ENCODE measurements at regions not wholly inside any gene's neighbourhood (a gene's known extent, or its start where the extent isn't known, plus 50 kb on each side); places are given as distances from the start of the nearest gene placed in this dataset.
A peak's percentile ranks its signal among the peaks of the same experiment; 100 is the strongest.

GRCh38 chr2:2733818-2734217 is 402.7 kb upstream of the MYT1L start:
- Histone ChIP-seq H3K27me3 (no peaks in the 10 kb centered on the region), H3K4me1 (no peaks in the 10 kb centered on the region), H3K9me3 (no peaks in the 10 kb centered on the region), H3K27ac (no peak overlapping the region), H3K4me3 (no peak overlapping the region), H3K36me3 (no peaks in the 10 kb centered on the region)
- DNase-seq, result no peak
- 72 to 73% methylated on average over 7 to 11 of the region's 11 CpGs for WGBS, 2 donors
- TF ChIP-seq, protein P1, sequence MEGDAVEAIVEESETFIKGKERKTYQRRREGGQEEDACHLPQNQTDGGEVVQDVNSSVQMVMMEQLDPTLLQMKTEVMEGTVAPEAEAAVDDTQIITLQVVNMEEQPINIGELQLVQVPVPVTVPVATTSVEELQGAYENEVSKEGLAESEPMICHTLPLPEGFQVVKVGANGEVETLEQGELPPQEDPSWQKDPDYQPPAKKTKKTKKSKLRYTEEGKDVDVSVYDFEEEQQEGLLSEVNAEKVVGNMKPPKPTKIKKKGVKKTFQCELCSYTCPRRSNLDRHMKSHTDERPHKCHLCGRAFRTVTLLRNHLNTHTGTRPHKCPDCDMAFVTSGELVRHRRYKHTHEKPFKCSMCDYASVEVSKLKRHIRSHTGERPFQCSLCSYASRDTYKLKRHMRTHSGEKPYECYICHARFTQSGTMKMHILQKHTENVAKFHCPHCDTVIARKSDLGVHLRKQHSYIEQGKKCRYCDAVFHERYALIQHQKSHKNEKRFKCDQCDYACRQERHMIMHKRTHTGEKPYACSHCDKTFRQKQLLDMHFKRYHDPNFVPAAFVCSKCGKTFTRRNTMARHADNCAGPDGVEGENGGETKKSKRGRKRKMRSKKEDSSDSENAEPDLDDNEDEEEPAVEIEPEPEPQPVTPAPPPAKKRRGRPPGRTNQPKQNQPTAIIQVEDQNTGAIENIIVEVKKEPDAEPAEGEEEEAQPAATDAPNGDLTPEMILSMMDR (IDR thresholded peaks at IDR 0.05), result no peak
- no peak for TF ChIP-seq EP300 (IDR thresholded peaks at IDR 0.05)
- TF ChIP-seq POLR2A (IDR thresholded peaks at IDR 0.05), result no peak
- ATAC-seq (ENCODE audit: low FRiP score in 2 of 2), result no peak

GRCh38 chr2:2732331-2733119 is 401.4 kb upstream of the MYT1L start:
- TF ChIP-seq, protein P1 (IDR thresholded peaks at IDR 0.05), result no peak
- no peak for TF ChIP-seq POLR2A (IDR thresholded peaks at IDR 0.05)
- no peak for TF ChIP-seq EP300 (IDR thresholded peaks at IDR 0.05)
- no peak for TF ChIP-seq POLR2AphosphoS5 (IDR thresholded peaks at IDR 0.05)
- H3K9me3 ChIP-seq, result no peaks in the 10 kb centered on the region
- no peak for ATAC-seq (ENCODE audit: low FRiP score in 2 of 2)
- no peaks in the 10 kb centered on the region for H3K27me3 ChIP-seq
- H3K36me3 ChIP-seq, result no peaks in the 10 kb centered on the region
- H3K27ac ChIP-seq, result no peak overlapping the region
- H3K4me3 ChIP-seq, result no peak overlapping the region
- WGBS, 2 donors, result 76 to 79% methylated on average over 17 of the region's 17 CpGs
- no peak for DNase-seq
- no peaks in the 10 kb centered on the region for H3K4me1 ChIP-seq

- Histone ChIP-seq H3K27ac (no peak overlapping the region), H3K4me1 (no peaks in the 10 kb centered on the region), H3K36me3 (no peaks in the 10 kb centered on the region), H3K27me3 (no peaks in the 10 kb centered on the region), H3K9me3 (no peaks in the 10 kb centered on the region), H3K4me3 (no peak overlapping the region)
- no peak for TF ChIP-seq POLR2A (IDR thresholded peaks at IDR 0.05)
- TF ChIP-seq, protein P1 (IDR thresholded peaks at IDR 0.05), result no peak
- no peak for TF ChIP-seq EP300 (IDR thresholded peaks at IDR 0.05)
- no peak for TF ChIP-seq POLR2AphosphoS5 (IDR thresholded peaks at IDR 0.05)
- DNase-seq (no peak), ATAC-seq (ENCODE audit: low FRiP score in 2 of 2) (no peak)
- WGBS, 2 donors, result 75 to 85% methylated on average over 18 to 19 of the region's 19 CpGs
Observed at GRCh38 chr2:2731816-2732284, 400.8 kb upstream of the MYT1L start.

GRCh38 chr2:2731101-2731815 is 400.2 kb upstream of the MYT1L start:
- TF ChIP-seq, protein P1 (IDR thresholded peaks at IDR 0.05), result no peak
- TF ChIP-seq POLR2A (IDR thresholded peaks at IDR 0.05), result no peak
- no peak for TF ChIP-seq EP300 (IDR thresholded peaks at IDR 0.05)
- TF ChIP-seq POLR2AphosphoS5 (IDR thresholded peaks at IDR 0.05), result no peak
- no peaks in the 10 kb centered on the region for H3K27me3 ChIP-seq
- no peak overlapping the region for H3K4me3 ChIP-seq
- peak in 1 of 2 donors; percentile 4 for ATAC-seq (ENCODE audit: low FRiP score in 2 of 2)
- 84 to 88% methylated on average over 18 to 21 of the region's 21 CpGs for WGBS, 2 donors
- H3K4me1 ChIP-seq, result no peaks in the 10 kb centered on the region
- H3K27ac ChIP-seq, result no peak overlapping the region
- H3K36me3 ChIP-seq, result no peaks in the 10 kb centered on the region
- no peaks in the 10 kb centered on the region for H3K9me3 ChIP-seq
- DNase-seq, result peak in 1 of 2 donors; percentile 71
